SK-N-SH (cell line): ENCODE measurements at regions not wholly inside any gene's neighbourhood (a gene's known extent, or its start where the extent isn't known, plus 50 kb on each side); places are given as distances from the start of the nearest gene placed in this dataset.

Experiments
- EZH2phosphoT487 ChIP-seq: fragments of 200-600 bp; sonication (generic); IDR thresholded peaks from 2 replicates; pipeline ENCODE4 v1.6.1; 2017; ENCODE audit warnings: low read depth, mixed run types, mild to moderate bottlenecking, antibody characterized with exemption, moderate library complexity, borderline replicate concordance
- RCOR1 ChIP-seq: fragments of 150-350 bp; IDR thresholded peaks from 2 replicates; pipeline ENCODE4 v1.6.1; 2017; ENCODE audit warnings: antibody characterized with exemption, low read length
- TF ChIP-seq, protein P1 (sequence below): fragments of 150-350 bp; IDR thresholded peaks from 2 replicates; pipeline ENCODE4 v1.6.1; 2017; ENCODE audit warnings: antibody characterized with exemption, low read length, low read depth, borderline replicate concordance

DNA sequence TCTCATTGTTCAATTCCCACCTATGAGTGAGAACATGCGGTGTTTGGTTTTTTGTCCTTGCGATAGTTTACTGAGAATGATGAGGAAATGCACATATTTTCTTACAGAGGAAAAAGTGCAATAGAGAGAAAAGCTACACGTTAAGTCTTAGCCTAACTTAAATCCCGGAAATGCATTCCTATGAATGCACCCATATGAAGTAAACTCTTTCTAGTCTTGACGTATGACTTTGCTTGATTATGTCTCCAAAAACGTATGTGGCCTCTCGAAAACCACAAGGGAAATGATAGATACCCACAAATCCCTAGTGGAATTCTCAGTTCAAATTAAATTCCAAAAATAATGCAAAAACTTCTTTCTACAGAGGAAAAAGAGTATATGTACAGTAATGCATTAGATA, 90.7 kb upstream of the SASH1 start:
- TF ChIP-seq, protein P1, sequence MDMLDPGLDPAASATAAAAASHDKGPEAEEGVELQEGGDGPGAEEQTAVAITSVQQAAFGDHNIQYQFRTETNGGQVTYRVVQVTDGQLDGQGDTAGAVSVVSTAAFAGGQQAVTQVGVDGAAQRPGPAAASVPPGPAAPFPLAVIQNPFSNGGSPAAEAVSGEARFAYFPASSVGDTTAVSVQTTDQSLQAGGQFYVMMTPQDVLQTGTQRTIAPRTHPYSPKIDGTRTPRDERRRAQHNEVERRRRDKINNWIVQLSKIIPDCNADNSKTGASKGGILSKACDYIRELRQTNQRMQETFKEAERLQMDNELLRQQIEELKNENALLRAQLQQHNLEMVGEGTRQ, result no peak
- no peak for TF ChIP-seq RCOR1
- no peak for TF ChIP-seq EZH2phosphoT487
